ENCODE measurements at regions not wholly inside any gene's neighbourhood (a gene's known extent, or its start where the extent isn't known, plus 50 kb on each side); places are given as distances from the start of the nearest gene placed in this dataset.

DNA sequence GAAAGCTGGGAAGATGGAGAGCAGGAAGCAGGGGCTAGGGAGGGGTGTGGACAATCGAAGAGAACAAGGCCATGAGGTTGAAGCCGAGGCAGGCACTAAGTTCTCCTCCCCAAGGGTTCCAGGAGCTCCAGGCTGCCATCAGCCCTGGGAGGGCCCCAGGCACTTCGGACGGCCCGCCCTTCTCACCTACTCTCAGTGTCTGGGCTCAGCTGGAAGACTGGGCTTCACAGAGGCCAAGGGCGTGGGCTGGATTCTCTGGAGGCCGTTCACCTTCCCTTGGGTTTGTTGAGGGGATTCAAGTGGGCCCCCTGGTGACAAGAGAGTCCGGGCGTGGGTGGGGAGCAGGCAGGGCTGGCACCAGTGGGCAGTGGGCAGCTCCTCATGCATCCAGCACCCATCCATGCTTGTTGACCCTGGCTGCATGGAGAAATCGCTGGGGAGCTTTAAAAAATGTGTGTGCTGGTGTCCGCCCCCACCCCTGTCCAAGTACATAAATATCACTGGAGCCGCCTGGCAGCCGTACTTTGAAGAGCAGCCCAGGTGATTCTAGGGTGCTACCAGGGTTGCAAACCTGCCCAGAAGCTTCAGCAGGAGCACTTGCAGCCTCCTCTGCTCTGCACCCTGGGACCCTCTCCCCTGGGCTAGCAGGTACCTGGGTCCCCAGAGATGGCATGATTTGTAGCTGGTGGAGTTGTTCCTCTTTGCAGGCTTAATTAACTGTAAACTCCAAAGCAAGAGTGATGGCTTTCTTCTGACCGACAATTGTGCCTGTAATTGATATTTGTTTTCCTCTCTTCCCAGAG is 74.3 kb downstream of the RTL6 start:
- DNase-seq (ENCODE audit: low spot score) = no peak

DNA sequence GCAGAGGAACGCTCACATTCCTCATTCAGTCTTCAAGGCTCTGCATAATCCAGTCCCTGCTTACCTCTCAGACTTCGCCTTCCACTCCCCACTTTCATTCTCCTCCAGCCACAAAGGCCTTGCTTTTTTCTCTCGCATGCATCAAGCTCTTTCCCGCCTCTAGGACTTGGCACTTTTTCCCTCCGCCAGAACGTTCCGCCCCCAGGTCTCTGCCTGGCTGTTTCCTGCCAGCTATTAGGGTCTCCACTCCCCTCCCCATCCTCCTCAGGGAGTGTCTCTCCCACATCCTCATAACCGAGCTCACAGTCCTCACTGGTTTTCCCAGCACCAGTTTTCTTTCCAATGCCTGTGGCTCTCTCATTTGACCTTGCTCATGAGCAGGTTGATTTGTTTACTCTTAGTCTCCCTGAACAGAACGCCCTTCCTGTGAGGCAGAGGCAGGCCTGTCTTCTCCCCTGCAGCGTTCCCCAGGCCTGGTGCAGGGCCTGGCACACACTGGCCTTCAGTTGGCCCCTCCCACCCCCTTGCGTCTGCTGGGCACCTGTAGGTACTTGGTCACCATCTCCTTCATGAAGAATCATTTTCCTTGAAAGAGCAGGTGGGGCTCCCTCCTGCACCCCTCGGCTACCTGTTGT is 75.2 kb downstream of the RTL6 start:
- no peak for DNase-seq (ENCODE audit: low spot score)

DNA sequence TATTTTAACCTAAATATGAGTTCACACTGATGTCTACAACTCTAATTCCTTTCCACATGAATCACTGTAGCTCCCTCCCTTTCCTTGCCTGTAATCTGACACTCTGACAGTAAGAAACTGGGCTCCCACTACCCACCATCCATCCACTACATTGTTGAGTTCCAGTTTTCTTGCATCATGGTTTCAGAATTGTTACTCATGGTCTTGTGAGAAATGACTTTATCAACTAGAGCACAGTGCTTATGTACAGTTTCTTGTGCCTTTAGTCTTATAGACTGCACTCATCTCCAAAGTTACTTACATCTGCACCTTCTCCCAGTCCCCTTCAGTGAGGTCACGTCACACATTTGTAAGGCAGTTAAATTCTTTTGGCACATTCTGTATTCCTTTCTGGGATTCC is 78.6 kb downstream of the RTL6 start:
- no peak for DNase-seq (ENCODE audit: low spot score)

DNA sequence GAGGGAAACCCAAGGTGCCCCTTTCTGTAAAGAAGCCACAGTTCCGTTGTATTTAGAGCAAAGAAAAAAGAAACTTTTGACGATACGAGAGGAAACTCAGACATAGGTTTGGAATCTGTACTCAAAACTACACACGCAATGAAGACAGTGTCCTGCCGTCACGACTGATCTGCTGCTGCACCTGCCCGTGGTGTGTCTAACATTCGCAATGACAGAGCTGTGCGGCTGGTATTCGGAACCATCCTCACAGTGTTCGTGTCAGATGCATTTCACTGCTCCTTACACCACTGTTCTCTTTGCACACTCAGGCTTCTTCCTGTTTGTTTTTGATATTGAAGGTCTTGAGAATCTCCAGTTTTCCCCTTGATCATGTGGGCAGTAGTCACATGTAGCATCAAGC is 84.8 kb downstream of the RTL6 start:
- DNase-seq (ENCODE audit: low spot score) = no peak

DNA sequence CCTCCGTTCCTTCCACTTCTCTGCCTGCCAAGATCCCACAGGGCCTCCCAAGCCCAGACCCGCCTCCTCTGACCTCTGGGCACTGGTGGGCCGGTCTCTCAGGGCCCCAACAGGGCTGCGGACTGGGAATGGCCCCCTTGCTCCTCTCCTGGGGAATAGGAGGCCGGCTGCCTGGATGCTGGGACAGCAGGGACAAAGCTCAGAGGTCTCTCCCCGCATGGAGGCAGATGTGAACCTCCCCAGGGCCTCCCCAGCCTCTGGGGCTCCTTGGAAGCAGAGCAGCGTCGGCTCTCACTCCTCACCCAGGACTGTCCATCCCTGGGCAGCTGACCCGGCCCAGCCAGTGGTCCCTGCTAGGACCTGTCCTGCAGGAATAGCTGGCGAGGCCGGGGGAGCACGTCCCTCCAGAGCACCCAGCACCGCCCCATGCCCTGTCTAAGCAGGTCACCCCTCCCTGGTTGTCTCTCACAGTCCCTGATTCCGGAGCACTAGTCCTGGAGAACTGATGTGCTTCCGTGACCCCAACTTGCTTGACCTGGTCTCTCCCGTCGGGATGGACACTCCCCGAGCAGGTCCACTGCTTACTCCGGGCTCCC is 85.8 kb downstream of the RTL6 start:
- no peak for DNase-seq (ENCODE audit: low spot score)

DNA sequence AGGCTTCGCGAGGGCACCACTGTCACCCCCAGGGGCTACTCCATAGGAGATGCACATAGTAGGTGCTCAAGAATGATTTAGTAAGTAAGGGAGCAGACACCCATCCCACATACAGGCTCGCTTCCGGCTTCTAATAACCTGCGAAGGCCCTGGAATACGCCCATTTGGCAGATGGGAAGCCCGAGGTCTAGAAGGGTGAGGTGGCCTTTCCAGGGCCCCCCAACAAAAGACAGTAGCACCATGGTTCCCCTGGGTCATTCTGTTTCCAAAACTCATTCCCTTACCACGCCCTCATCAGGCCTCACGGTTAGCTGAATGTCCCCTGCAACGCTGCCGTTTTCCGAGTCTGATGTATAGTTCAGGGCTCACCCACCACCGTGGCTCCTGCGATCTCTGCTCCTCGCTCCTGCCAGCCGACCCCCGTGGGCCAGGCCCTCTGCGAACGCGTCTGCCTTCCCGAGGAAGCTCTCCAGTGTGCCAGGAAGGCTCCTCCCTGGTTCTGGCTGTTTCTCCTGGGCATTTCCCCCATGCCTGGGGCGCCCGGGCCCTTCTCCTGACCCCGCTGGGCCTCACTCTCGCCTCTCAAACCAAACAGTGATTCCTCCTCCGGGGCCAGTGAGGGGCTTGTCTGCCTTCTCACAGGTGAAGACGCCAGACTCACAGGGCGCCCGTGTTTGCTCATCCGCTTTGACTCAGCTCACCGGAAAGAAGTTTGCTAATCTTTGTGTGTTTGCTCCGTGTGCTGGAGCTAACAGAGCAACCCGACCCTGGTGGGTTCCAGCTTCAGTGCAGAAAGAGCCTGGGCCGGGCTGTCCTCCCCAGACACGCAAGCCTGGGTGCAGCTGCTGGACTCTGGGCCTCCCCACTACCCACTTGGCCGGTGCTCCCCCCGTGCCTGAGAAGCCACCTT is 86.6 kb downstream of the RTL6 start:
- no peak for DNase-seq (ENCODE audit: low spot score)

DNA sequence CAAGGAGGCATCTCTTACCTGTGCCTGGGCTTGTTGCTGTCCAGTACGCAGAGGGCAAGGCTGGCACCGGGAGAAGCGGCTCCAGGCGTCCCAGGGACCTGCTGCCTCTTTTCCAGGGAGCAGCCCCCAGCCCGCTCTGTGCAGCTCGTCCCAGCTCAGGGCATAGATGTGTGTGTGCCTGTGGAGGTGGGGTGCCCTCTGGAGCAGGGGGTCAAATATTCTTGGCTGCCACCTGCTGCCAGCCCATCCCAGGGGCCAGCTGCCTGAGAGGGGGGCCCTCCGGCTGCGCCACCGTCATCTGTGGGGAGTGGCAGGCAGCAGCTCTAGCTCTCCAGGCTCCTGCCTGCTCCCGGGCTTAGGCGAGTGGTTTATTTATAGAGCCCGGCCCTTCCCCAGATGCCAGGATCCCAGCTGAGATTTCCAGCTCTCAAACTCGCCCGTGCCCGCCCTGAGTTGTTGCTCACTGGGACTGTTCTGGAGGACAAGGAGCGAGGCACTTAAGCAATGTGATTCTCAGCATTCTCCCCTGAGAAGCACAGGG is 87.5 kb downstream of the RTL6 start:
- DNase-seq (ENCODE audit: low spot score) = no peak

DNA sequence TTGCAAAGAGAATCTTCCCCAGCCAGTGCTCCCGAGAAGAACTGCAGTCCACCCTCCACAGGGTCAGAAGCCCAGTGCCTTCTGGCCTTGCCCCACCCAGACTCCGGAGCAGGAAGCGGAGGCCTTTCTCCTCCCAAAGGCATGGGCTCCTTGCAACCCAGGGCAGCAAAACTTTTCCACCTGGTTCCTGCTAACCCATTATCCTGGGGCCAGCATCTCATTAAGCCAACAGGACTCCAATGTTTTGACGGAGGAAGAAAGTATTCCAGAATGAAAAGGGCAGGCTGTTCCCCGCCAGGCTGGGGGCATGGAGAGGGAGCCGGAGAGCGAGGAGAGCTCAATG is 88.1 kb downstream of the RTL6 start:
- no peak for DNase-seq (ENCODE audit: low spot score)

DNA sequence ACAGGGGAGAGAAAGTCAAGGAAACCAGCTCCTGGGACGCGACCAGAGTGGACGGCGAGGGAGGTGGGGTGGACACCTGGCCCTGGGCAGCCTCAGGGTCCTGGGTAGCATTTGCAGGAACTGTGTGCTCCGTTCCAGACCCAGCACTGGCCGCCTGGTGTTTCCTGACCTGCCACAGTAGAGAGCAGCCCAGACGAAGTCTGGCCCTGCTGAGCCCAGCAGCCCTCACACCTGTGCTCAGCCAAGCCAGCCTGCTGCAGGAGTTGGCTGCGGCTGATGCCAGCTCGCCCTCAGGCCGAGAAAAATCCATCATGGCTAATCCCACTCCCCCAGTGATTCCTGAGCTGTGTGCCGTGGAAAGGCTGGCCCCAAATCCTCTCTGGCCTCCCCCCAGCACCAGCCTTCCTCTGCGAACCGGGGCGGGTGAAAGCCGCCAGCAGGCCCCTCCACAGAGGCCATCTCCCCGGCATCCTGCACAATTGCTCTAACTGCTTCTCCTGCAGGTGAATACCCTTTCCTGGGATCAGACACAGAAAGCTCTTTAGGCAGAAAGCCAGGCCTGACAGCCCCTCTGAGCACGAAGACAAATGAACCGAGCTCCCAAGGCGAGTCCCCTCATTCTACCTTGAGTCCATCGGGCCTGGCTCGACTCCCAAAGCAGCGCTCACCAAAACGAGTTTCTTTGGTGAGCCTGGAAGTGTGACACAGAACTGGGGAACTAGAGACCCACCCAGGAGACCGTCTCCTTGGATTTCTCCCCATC is 88.6 kb downstream of the RTL6 start:
- DNase-seq (ENCODE audit: low spot score) = no peak

DNA sequence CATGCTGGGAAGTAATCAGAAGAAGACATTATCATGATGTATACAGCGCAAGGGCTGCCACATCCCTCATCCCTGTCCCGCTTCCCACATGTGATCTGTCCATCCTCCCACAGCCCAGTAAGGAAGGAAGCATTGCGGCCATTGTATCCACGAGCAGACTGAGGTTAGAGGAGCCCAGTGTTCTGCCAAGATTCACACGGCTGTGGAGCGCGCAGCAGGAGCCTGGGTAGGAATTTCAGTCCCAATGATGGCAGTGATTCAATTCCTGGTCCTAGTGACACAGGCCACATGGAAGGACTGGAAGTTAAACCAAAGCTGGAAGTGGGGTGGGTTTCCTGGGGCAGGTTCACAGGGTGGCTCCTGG is 89.2 kb downstream of the RTL6 start:
- DNase-seq (ENCODE audit: low spot score) = no peak

DNA sequence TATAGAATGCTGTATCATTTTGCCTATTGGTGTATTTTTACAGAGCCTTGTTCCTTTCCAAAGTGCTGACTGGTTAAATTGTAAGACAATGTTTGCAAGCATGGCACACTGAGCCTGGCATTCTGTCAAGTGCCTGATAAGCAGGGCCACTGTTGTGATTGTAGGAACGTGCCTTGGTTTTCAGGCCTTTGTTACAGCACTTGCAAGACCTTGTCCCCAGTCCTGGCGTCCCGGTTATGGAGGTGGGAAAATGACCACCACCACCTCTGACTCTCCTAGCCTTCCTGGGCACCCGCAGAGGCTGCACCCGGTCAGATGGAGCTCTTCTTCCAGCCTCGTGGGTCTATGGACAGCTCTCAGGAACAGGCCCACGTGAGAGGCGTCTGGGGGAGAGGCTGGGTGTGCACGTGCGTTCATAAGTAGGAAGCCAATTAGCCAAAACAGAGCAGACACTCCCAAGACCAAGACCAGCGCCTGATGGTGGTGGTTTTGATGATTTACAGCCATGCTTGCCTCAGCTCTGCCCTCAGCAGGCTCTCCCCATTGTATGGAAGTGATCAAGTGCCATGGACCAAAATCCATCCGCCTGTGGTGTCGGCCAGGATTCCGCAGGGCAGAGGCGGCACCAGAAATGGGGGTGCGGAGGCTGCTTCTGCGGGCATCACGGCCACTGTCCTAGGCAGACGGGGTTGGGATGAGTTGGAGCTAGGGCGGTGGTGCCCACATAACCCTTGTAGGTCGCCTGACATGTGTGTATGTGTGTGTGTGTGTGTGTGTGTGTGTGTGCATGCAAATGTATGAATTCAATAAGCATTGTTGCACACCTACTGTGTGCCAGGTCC is 89.8 kb downstream of the RTL6 start:
- DNase-seq (ENCODE audit: low spot score) = no peak

DNA sequence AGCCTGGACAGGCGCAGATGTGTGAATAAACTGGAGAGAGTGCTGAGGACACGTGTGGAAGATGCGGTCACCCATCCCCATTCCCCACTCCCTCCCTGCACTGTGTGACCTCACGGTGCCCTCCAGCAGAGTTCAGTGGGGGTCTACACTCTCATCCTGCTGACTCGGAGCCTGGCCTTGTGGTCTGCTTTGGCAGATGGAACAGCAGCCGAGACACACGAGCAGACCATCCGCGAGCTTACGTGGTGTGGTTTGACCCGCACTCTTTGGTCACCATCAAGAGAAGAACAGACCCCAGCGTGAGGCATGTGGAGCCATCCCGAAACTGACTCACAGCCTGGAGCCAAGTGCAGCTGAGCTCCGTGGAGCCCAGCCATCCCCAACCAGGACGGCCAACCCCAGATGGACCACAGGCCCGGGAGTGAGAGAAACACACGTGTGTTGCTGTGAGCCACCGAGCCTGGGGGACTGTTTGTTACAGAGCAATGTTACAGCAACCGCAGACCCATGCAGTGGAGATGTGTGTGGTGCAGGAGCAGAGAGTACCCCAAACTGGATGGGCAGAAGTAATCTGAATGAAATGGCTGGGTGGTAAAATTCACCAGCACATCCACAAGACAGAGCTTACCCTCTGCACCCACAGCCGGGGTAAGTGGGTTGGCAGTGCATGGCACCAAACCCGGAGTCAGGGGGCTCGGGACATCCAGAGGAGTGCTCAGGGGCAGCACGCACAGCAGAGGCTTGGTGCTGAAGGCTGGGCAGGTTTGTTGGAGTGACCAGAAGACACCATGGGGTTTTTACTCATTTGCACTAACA is 90.7 kb downstream of the RTL6 start:
- DNase-seq (ENCODE audit: low spot score) = no peak

DNA sequence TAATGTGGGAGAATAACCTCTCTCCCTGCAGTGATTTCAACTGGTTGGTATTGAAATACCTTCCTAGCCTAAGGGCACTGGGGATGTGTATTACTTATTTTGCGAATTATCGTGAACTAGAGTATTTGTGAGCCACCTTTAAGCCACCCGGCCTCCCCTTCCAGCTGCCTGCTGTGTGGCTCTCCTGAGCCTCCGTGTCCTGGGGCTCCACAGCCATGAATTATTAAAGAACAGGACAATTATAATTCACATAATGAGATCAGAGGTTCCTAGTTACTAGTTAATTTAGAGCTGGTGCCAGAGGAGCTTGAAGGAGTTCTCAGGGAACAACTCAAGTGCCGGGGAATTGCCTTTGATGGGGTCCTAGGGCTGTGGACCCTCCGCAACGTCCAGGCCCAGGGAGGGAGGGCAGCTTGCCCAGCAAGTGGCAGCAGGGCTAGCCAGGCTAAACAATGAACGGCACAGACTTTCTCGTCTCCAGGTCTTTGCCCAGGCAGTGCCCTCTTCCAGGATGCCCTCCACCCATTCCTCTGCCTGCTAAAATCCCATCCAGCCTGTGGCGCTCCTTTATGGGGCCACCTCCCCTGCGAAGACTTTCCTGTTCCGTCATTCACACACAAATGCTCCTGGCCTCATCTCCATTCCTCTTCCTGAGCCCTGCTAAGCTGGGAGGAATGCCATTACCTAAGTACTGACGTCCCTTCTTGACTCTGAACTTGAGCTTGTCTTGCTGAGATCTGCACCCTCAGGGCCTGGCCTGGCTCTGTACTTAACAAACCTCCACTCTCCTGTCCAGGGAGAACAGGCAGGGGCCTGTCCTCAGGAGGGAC is 91.5 kb downstream of the RTL6 start:
- no peak for DNase-seq (ENCODE audit: low spot score)

DNA sequence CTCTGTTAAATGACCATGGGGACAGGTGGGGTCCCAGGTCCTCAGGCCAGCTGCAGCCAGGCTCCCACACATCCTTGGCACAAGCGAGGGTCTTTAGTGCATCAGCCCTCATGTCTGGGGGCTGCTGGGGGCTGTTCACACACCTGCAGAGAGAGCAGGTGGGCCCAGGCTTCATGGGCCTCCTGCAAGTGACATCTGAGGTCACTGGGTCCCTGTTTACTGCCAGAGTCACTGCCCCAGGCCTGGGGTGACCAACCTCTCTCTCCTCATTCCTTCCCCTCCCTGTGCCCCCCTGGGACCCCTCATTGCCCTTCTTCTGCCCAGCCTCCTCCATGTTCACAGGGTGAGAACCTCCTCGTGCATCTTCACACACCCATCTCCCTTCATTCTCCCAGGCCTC is 92.4 kb downstream of the RTL6 start:
- no peak for DNase-seq (ENCODE audit: low spot score)

DNA sequence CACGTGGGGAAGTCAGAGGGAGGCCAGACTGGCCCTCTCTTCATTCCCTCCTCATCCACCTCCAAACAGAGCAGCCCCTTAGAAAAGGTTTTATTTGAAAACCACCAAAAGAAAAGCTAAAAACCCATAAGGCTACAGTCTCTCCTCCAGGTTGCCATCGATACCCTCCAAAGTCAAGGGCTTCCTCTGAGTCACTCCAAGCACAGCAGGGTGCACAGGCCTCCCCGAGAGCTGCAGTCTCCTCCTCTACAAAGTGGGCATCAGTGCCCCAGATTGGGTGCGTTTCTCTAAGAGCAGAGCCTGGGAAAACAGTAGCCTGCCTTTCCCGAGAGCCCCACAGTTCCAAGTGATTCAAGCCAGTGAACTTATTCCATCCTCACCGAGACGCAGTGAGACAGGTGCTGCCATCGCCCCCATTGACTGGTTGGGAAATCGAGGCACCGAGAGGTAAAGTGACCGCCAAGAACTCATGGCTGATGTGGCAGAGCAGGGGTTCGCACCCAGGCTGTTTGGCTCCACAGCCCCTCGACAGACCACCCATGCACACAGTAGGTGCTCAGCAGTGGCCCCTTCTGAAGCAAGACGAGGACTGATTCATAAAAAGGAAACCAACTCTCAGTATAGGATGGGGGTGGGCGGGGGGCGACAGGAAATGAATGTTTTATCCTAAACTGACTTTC is 91.7 kb upstream of the SHISAL1 start:
- DNase-seq (ENCODE audit: low spot score) = no peak

DNA sequence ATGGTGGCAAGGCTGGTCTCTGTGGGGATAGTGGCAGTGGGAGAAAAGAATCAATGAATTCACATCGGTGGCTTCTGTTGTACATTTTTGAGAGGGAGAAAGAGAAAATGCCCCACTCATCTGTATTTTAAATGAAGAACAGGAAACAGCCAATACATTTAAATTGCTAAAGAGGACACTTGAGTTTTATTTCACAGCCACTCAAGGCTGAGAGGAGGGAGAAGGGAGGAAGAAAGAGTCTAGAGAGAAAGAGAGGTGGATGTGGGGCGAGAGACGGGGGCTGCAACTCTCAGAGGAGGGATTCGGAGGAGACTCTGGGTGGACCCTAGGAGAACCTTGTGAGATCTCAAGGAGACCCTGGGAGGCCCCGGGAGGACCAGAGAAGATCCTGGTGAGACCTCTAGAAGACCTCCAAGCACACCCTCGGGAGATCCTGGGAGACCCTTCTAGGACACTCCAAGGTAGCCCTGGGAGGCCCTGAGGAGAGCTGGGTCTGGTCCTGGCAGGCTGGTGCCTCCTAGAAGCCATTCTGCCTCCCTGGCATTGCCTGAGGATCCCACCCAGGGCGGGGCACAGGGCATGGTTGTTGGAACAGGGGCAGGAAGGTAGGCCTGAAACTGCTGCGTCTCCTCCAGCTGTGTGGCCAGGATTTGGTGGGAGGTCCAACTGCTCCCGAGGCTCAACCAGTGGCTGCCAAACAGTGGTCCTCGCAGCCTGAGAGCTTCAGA is 91.0 kb upstream of the SHISAL1 start:
- DNase-seq (ENCODE audit: low spot score) = no peak

DNA sequence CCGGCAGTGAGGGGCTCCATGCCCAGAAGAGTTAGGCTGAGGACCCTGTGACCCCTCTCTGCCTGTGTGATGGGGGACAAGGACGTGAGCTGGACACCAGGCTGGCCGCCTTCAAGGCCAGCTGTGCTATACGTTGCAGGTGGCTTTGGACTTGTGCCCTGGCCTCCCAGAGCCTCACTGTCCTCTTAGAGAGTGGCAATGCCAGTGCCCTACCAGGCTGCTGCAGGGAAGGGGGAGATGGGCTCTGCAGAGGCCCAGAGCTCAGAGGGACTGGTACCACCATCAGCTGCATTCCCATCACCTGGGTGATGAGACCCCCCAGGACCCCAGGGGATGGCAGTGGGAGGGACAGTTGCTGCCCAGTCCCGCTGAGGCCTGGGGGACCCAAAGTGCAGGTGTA is 90.4 kb upstream of the SHISAL1 start:
- DNase-seq (ENCODE audit: low spot score) = no peak
